Suppressor macrophage (primary cell): ENCODE measurements at regions not wholly inside any gene's neighbourhood (a gene's known extent, or its start where the extent isn't known, plus 50 kb on each side); places are given as distances from the start of the nearest gene placed in this dataset.

ENCODE experiments used
- DNase-seq, 4 experiments: peaks; one replicate each; pipeline ENCODE4 v3.0.0-alpha.2; 2020 to 2022

- DNase-seq, result no peak
These were observed 317.7 kb upstream of the IRX4 start for GRCh38 chr5:2200261-2200950.

- DNase-seq, result no peak
These were observed 317.0 kb upstream of the IRX4 start for GRCh38 chr5:2199697-2200096.

- no peak for DNase-seq
These were observed 314.4 kb upstream of the IRX4 start for GRCh38 chr5:2196989-2197619.

DNA sequence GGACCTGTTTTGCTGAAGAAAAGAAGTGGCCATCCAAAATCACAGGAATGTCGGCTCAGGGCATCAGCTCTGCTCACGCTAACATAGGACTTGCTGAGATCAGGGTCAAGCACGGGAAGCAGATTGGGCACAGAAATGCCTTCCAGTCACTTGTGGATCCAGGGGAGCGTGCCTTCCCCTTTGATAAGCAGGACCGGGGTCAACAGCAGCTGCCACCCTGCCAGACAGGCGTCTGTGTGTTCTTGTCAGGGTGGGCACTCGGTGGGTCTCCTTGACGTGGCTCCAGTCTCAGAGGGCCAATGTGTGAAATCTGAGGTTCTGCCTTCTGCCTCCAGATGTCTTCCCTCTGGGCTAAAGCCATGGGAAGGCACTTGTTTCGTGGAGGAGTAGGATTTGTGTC is 313.7 kb upstream of the IRX4 start:
- DNase-seq, result no peak

- no peak for DNase-seq
These were observed 312.2 kb upstream of the IRX4 start for GRCh38 chr5:2194949-2195348.

DNA sequence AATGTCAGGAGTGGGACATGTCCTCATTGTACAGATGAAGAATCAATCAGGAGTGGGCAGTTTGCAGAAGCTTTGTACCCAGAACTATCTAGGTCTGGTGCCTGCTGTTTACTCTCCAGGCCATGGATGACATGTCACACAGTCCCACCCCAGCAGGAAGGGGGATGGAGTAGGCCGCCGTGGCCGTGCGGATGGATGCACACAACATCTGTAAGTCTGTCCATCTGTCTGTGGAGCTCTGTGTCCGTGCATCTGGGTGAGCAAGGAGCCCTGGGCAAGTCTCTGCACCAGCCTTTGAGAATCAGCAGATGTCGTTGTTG is 311.5 kb upstream of the IRX4 start:
- no peak for DNase-seq

- no peak for DNase-seq
These were observed 311.0 kb upstream of the IRX4 start for GRCh38 chr5:2193542-2194235.

- no peak for DNase-seq
These were observed 310.4 kb upstream of the IRX4 start for GRCh38 chr5:2193142-2193541.

DNA sequence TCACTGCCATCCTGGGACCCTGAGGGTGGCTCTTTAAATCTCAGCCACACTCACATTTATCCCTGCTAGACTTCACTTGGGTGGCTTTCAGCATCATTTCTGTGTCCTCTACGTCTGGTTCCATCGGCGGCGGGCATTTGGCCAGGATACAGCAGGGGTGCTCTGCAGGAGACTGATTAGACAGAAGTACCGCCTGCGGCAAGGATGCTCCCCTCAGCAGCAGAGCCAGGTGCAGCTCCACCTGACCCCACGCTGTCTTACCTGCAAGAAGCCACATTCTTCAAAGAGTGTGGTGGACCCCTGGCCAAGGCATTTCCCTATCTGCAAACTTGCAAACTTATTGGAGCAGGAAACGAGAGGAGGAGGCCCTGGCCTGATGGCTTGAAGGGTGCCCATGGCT is 309.8 kb upstream of the IRX4 start:
- no peak for DNase-seq

DNA sequence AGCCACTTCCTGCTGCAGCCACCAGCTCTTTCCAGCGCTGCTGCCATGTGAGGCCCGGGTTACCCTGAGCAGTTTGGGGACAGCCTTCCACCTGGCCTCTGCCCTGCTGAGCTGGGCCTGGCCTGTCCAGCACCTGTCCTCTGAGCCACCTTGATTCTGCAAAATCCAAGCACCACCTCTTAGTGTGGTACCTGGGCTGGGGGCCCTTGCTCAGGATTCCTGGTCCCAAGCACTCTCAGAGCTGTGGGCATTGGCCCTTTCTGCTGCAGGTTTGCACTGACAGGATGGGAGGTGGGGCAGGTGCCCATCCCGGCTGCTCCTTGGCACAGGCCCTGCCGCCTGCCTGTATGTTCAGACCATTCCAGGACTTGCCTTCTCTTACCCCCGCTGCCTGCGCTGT is 309.2 kb upstream of the IRX4 start:
- no peak for DNase-seq

DNA sequence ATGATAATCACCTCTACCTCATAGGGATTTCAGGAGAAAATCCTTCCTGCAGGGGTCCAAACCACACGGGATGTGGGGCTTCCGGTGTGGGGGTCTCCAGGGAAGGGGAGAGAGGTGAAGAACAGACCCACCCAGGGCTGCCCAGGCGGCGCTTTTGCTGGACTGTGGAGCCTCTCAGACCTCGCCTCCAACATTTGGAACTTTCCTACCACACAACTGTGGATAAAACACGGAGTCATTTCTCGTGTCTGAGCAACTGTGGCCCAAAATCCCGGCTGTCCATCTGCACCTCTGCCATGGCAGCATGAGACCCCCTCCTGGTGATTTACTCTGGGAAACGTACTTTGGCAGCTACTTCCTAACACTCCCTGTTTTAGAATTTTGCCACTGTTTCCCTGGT is 307.8 kb upstream of the IRX4 start:
- DNase-seq, result no peak

GRCh38 chr5:2188661-2189060 is 305.9 kb upstream of the IRX4 start:
- no peak for DNase-seq

DNA sequence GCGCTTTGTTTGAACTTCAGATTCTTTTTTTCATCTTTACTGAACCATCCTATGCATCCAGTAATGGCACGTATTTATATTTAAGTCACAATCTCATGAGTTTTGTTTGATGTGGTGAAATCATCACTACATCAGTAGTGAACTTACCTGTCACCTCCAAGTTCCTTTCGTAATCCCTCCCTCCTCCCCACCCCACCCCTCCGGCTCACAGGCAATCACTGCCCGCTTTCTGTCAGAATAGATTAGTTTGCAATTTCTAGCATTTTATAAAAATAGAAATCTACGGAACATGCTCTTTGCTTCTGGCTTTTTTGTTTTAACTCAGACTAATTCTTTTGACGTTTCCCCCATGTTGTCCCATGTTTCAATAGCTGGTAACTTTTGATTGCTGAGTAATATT is 305.4 kb upstream of the IRX4 start:
- no peak for DNase-seq

DNA sequence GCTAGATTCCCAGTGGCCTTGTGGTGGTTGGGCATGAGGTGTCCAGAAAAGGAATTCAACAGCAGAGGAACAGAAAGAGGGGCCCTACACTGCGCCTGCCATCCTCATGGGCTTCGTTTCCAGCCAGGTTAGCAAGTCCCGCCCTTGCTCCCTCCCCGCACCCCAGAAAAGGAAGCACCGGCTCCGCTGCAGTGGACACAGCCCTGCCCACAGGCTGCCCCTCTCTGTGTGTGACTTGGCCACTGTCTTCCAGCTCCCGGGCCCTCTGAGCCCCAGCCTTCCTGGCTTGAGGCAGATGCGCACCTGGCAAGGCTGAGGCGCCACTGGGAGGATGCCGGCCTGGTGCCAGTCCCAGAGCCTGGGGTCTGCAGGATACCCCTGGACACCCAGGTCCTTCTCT is 305.0 kb upstream of the IRX4 start:
- DNase-seq, result no peak

GRCh38 chr5:2187156-2187555 is 304.4 kb upstream of the IRX4 start:
- no peak for DNase-seq

DNA sequence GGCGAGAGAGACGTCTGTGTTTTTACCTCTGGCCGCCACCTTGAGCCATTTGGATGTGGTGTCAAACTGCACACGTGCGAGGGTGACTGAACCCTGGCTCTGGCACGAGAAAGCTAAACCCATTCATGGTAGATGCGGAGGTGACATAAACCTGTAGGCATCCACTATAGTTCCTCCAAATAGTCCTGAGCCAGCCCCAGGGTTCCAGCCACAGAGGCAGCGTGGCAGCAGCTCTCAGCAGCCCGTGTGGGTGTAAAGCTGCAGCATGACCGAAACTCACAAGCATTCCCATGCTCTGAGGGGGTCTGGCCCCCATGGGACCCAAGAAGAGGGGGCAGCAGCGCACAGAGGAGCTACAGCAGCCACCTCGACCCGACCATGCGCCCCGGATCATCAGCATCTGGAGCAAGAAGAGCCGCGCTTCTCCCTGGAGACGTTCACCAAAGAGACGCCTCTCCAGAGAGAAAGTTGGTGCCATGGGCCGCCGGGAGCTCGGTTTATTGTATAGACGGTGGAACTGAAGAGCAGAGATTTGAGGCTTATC is 303.8 kb upstream of the IRX4 start:
- DNase-seq, result no peak

- DNase-seq, result no peak
These were observed 303.1 kb upstream of the IRX4 start for GRCh38 chr5:2185646-2186471.

- no peak for DNase-seq
These were observed 302.1 kb upstream of the IRX4 start for GRCh38 chr5:2184563-2185540.

DNA sequence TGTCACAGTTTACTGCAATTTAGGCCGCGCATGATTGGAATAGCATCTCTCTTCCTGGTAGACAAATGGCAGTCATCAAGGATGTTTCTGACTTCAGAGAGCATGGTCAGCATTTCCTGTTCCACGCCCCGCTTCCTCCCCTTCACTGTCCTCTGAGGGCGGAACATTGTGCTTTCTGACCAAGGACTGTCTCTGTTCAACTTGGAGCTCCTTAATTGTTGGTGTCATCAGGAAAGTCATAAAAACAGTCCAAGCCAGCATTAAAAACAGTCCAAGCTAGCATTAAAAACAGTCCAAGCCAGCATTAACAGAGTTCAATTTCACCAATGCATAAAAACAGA is 301.3 kb upstream of the IRX4 start:
- DNase-seq, result no peak

GRCh38 chr5:2183154-2184025 is 300.7 kb upstream of the IRX4 start:
- DNase-seq, result no peak

- no peak for DNase-seq
These were observed 299.3 kb upstream of the IRX4 start for GRCh38 chr5:2182020-2182419.
